ENCODE measurements at regions not wholly inside any gene's neighbourhood (a gene's known extent, or its start where the extent isn't known, plus 50 kb on each side); places are given as distances from the start of the nearest gene placed in this dataset.
"Not testable (repeated sequence)": the region's sequence is repeated elsewhere in the genome, so short reads cannot be mapped to it uniquely, and the experiment has no call there.

DNA sequence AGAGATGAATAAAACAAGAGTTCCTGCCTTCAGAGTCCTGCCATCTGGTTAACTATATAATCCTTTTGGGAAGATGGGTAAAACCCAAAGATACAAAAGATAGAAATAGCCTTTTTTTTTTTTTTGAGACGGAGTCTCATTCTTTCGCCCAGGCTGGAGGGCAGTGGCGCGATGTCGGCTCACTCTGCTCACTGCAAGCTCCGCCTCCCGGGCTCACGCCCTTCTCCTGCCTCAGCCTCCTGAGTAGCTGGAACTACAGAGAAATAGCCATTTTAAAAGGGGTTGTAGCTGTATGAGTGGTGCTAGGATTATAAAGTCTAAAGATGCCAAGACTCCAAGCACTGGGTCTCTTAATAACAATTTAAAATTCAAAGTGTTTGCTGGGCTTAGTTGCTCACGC is 97.2 kb downstream of the KDR start:
- no peak for DNase-seq (ENCODE audit: low read depth in 2 of 2)

- no peak for DNase-seq (ENCODE audit: low read depth in 2 of 2)
These were observed 97.8 kb downstream of the KDR start for GRCh38 chr4:55027596-55027995.

DNA sequence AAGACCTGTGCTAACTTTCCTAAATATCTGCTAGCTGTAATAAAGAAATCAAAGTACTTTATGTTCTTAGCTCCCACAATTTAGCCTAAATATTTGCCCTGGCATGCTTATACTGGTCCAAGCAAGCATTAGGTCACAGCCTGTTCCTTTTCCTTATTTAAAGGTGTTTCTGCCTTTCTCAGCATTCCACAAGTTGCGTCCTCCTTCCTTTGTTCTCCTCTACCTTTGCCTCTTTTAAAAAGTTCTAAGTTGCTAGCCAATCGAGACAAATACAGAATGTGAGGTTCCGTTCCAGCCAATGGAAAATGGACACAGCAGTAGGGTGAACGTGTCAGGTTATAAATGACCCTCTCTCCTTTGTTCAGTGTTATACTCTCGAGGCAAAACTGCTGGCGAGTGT is 99.9 kb downstream of the KDR start:
- DNase-seq (ENCODE audit: low read depth in 2 of 2) = not testable (repeated sequence)

GRCh38 chr4:55023030-55023429 is 102.4 kb downstream of the KDR start:
- DNase-seq (ENCODE audit: low read depth in 2 of 2) = no peak

DNA sequence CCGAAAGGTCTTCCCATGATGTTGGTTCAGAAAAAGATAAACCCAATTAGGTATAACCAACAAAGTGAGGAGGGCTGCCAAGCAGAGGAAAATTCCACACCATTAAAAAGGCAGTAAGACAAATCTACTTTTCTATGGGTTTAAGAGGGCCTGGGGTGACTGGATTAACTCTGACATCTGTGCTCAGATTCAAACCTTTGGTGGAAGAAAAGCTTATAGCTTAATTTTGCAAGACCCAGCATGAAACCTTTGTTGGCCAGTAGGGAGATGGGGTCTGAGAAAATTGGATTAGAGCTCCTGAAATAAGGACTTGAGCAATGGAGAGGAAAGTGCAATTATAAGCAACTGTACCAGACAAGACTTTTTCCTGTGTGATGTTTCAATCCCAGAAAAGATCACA is 104.2 kb downstream of the KDR start:
- no peak for DNase-seq (ENCODE audit: low read depth in 2 of 2)

DNA sequence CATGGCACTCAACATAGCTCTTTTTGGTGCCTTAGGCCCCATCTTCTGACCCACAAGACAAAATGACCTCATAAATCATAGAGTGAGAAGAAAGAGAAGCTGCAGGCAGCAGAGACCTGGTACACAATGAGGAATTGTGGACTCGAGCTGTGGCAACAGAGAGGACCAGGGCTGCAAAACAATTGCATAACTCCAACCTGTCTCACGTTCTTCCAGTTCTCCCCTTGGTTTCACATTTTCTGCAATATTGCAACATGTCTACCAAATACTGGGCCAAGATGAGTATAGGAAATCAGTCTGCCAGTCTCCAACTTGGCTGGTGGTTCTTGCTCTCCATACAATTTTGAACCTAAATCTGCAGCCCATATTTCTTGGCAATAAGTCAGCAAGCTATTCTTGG is 105.3 kb downstream of the KDR start:
- no peak for DNase-seq (ENCODE audit: low read depth in 2 of 2)

GRCh38 chr4:55018978-55019377 is 106.4 kb downstream of the KDR start:
- no peak for DNase-seq (ENCODE audit: low read depth in 2 of 2)

- DNase-seq (ENCODE audit: low read depth in 2 of 2) = no peak
These were observed 106.9 kb downstream of the KDR start for GRCh38 chr4:55018521-55018920.

- DNase-seq (ENCODE audit: low read depth in 2 of 2) = no peak
These were observed 108.0 kb downstream of the KDR start for GRCh38 chr4:55017406-55017805.

GRCh38 chr4:55016131-55016530 is 109.3 kb downstream of the KDR start:
- DNase-seq (ENCODE audit: low read depth in 2 of 2) = no peak

DNA sequence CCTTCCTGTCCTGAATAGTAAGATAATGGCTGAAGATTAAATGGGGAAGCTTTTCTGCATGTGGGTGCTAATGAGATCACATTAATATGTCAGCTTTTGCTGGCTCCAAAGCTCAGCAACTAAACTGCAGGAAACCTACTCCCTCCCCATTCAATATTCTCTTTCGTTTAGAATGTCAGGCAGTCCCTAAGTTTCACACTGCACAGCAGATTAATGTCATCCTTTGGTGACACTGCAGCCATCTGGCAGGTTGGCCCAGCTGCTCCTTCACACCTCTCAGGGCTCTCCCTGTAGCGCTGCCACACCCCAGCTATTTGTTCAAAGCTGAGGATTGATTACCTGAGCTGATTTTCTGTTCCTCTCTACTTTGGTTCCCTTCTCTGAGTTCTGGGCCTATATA is 110.5 kb downstream of the KDR start:
- no peak for DNase-seq (ENCODE audit: low read depth in 2 of 2)

GRCh38 chr4:55013431-55013955 is 111.9 kb downstream of the KDR start:
- no peak for DNase-seq (ENCODE audit: low read depth in 2 of 2)

DNA sequence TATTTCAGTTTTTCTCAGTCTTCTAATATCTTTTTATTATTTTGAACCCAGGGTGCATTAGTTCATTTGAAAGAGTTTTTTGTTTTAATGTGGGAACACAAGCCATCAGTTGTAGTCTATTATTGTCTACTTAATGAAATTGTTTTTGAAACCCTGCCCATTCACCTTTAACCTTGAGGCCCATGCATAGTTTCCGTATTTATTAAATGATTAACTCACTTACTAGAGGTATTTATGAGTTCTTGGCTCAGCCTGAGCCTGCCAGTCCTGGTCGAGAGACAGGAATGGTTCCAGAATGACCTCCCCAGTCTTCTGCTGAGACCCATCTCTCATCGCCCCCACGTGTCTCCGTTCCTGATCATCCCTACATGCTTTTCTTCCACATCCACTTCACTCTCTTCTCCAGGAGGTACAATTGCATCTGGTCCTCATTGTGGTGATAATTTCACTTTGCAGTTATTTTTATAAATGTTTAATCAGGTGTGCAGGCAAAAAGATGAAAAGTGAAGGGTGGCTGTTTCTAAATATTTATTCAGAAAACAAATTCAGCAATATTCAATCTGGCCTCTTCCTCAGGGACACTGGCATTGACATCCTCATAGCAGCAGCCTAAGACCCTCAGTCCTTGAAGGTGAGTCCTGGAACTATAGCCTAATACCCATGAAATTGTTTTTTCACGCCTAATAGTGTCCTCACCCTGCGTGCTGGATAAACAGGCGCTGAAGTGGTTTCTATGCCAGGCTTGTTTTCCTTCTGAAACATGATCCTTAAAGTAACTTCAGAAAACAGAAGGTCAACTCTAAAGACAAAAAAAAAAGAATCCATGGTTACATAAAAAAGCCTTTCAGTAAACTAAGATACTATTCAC is 112.8 kb downstream of the KDR start:
- no peak for DNase-seq (ENCODE audit: low read depth in 2 of 2)

GRCh38 chr4:55011761-55012160 is 113.6 kb downstream of the KDR start:
- no peak for DNase-seq (ENCODE audit: low read depth in 2 of 2)

DNA sequence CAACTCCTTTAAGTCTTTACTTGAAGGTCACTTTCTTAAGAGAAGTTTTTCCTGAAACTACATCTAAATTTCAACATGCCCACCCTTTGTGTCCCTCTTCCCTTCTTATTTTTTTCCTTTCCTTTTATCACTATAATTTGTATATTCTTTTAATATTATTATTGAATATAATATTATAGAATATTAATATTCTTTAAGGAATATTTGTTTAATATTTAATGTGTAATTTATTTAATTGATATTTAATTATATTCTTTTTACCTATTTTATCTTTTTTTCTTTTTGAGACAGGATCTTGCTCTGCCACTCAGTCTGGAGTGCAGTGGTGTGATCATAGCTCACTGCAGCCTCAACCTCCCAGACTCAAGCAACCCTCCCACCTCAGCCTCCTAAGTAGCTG is 114.8 kb downstream of the KDR start:
- no peak for DNase-seq (ENCODE audit: low read depth in 2 of 2)

GRCh38 chr4:55008166-55009056 is 117.0 kb downstream of the KDR start:
- no peak for DNase-seq (ENCODE audit: low read depth in 2 of 2)

DNA sequence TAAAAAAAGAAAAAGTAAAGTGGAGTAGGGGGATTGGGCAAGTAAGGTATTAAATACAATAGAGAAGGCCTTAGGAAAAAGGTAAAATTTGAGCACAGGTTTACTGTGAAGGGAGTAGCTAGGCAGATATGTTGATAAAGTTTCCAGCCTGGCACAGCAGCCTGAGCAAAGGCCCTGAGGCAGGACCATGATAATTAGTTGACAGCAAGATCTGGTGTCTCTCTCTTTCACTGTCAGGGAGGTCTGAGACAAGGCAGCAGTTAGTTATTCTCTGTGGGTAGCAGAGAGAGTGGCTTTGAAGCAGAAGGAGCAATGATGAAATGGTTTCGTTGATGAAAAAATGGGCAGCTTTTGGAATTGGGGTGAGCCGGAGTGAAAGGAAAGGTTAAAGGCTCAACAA is 119.5 kb downstream of the KDR start:
- DNase-seq (ENCODE audit: low read depth in 2 of 2) = no peak

GRCh38 chr4:55004831-55005230 is 120.6 kb downstream of the KDR start:
- no peak for DNase-seq (ENCODE audit: low read depth in 2 of 2)

DNA sequence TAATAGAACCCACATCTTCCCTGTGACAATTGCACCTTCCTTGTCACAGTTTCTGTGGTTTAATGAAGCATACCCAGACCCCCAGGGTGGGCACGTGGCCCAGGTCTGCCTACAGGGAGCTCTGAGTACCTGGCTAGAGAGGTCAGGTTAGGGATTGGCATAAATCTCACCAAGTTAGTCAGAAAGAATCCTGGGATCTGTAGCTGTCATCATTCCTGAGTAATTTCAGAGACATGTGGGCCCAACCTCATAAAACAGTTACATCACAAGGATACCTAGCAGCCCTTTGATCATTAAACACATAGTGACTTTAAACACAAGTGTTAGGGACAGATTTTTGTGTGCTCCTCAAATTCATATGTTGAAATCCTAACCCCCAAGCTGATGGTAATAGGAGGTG is 123.0 kb downstream of the KDR start:
- no peak for DNase-seq (ENCODE audit: low read depth in 2 of 2)

DNA sequence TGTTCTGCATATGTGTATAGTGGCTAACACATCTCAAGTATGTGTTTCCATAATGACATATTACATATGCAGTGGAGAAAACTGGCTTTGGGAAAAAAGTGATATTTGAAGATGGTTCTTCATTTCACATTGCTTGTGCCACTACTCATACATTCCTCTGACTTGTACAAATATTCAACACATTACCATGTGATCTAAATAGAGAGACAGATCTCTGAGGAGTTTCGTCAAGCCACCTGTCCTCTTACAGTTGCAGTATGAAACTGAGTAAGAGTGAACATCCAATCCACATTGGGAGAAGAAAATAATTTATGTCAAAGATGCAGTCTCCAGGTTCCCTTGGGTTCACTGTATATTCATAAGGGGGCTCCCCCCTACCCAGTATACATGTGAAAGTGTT is 123.9 kb downstream of the KDR start:
- no peak for DNase-seq (ENCODE audit: low read depth in 2 of 2)

DNA sequence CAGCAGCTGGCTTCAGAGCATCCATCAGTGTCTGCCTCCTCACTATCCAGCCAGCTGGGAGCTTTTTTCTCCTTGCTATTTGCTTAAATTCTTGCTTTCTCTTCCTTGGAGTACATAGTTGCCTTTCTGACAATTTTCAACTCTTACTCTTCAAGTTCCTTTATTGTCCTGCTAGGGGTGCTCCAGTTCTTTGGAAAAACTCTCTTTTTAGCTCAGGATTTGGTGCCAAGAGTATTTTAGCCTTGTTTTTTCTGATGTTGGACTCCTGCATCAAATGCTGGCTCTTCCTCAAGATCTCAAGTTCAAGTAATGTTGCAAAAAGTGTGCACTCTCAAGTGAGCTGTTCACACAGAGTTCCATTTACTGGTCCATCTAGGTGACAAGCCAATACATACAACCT is 126.4 kb downstream of the KDR start:
- DNase-seq (ENCODE audit: low read depth in 2 of 2) = no peak

- DNase-seq (ENCODE audit: low read depth in 2 of 2) = not testable (repeated sequence)
These were observed 131.8 kb downstream of the KDR start for GRCh38 chr4:54993473-54994026.

Data from stimulated activated CD4-positive, alpha-beta T cell treated with anti-CD3 and anti-CD28 coated beads, Interleukin-1b, Interleukin-23, amount 100 ng/mL, for 1 hour (primary cell).